DND-41 (cell line): ENCODE measurements at regions not wholly inside any gene's neighbourhood (a gene's known extent, or its start where the extent isn't known, plus 50 kb on each side); places are given as distances from the start of the nearest gene placed in this dataset.

Experiments used
- ATAC-seq: fragments of 200-7000 bp; cut with Tn5 transposase; 3 replicates; pipeline ENCODE4 v1.9.1; 2021; ENCODE audit warnings: low read depth; ENCODE audit not compliant: insufficient read depth
- DNase-seq: peaks from one replicate; pipeline ENCODE4 v3.0.0-alpha.2; 2020
- H2AFZ ChIP-seq: 2 replicates; pipeline ENCODE4 v1.6.0; 2012; ENCODE audit warnings: low read depth, low read length
- H3K27ac ChIP-seq: 2 replicates; pipeline ENCODE4 v1.5.1; 2012; ENCODE audit warnings: low read length, inconsistent platforms
- H3K27me3 ChIP-seq: fragments of 200-600 bp; sonication (generic); 2 replicates; pipeline ENCODE4 v1.6.0; 2012; ENCODE audit warnings: low read length, mild to moderate bottlenecking, inconsistent platforms; ENCODE audit not compliant: insufficient read depth, poor library complexity
- H3K36me3 ChIP-seq: 2 replicates; pipeline ENCODE4 v1.5.1; 2012; ENCODE audit warnings: low read length, inconsistent platforms; ENCODE audit not compliant: insufficient read depth
- H3K4me1 ChIP-seq: 2 replicates; pipeline ENCODE4 v1.5.1; 2012; ENCODE audit warnings: mild to moderate bottlenecking, low read length; ENCODE audit not compliant: insufficient read depth
- H3K4me2 ChIP-seq: 2 replicates; pipeline ENCODE4 v1.6.0; 2012; ENCODE audit warnings: mild to moderate bottlenecking, moderate library complexity, low read length, inconsistent platforms; ENCODE audit not compliant: insufficient read depth
- H3K4me3 ChIP-seq, 2 experiments: fragments of 200-600 bp in 1 of 2; shearing (Covaris generic) in 1 of 2; 2 replicates each; pipeline ENCODE4 v1.5.1; 2012 to 2016; ENCODE audit warnings: inconsistent platforms in 2 of 2, low read length in 2 of 2, mild to moderate bottlenecking in 2 of 2, low read depth in 1 of 2, moderate library complexity in 1 of 2
- H3K79me2 ChIP-seq: 2 replicates; pipeline ENCODE4 v1.6.0; 2012; ENCODE audit warnings: low read length, inconsistent platforms; ENCODE audit not compliant: insufficient read depth
- H3K9ac ChIP-seq: 2 replicates; pipeline ENCODE4 v1.6.0; 2012; ENCODE audit warnings: low read depth, mild to moderate bottlenecking, inconsistent platforms, low read length, moderate library complexity
- H3K9me3 ChIP-seq: 2 replicates; pipeline ENCODE4 v1.5.1; 2012; ENCODE audit warnings: low read length, moderate library complexity, mild to moderate bottlenecking, inconsistent platforms; ENCODE audit not compliant: insufficient read depth, severe bottlenecking
- H4K20me1 ChIP-seq: 2 replicates; pipeline ENCODE4 v1.6.0; 2012; ENCODE audit warnings: low read length; ENCODE audit not compliant: insufficient read depth
- EZH2 ChIP-seq: IDR thresholded peaks from 3 replicates; pipeline ENCODE4 v1.6.1; 2012; ENCODE audit warnings: borderline replicate concordance, low read depth, mild to moderate bottlenecking, moderate library complexity, low read length, inconsistent platforms; ENCODE audit not compliant: severe bottlenecking
- TF ChIP-seq, protein P1 (sequence below): IDR thresholded peaks from 2 replicates; pipeline ENCODE4 v1.5.1; 2012; ENCODE audit warnings: borderline replicate concordance, low read length, moderate library complexity, mild to moderate bottlenecking; ENCODE audit not compliant: poor library complexity, severe bottlenecking; ENCODE audit errors: extremely low read depth

DNA sequence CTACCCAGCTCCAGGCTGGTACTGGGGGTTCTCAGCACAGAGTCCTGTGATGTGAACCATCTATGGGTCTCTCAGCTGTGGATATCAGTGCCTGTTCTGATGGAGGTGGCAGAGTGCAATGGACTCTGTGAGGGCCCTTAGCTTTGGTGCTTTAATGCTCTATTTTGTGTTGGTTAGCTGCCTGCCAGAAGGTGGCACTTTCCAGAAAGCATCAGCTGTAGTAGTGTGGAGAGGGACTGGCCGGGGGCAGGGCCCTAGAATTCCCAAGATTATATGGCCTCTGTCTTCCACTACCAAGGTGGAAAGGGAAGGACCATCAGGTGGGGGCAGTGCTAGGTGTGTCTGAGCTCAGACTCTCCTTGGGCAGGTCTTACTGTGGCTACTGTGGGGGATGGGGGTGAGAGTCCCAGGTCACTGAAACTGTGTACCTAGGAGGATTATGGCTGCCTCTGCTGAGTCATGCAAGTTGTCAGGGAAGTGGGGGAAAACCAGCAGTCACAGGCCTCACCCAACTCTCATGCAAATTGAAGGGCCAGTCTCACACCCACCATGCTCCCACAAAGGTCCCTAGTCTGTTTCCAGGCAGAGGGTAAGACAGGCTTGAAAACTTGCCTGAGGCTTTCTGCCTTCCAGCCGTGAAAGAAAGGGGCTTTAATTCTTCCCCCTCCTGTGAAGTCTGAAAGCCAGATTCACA lies 878.1 kb downstream of the C12orf50 start:
- Histone ChIP-seq H3K27ac (no peak overlapping the region), H4K20me1 (no peaks in the 10 kb centered on the region), H3K4me2 (no peak overlapping the region), H3K36me3 (no peaks in the 10 kb centered on the region), H3K27me3 (no peaks in the 10 kb centered on the region), H3K4me1 (no peaks in the 10 kb centered on the region), H2AFZ (no peak overlapping the region), H3K9ac (no peak overlapping the region), H3K79me2 (no peaks in the 10 kb centered on the region), H3K4me3 (no peak overlapping the region), H3K9me3 (no peaks in the 10 kb centered on the region)
- TF ChIP-seq, protein P1, sequence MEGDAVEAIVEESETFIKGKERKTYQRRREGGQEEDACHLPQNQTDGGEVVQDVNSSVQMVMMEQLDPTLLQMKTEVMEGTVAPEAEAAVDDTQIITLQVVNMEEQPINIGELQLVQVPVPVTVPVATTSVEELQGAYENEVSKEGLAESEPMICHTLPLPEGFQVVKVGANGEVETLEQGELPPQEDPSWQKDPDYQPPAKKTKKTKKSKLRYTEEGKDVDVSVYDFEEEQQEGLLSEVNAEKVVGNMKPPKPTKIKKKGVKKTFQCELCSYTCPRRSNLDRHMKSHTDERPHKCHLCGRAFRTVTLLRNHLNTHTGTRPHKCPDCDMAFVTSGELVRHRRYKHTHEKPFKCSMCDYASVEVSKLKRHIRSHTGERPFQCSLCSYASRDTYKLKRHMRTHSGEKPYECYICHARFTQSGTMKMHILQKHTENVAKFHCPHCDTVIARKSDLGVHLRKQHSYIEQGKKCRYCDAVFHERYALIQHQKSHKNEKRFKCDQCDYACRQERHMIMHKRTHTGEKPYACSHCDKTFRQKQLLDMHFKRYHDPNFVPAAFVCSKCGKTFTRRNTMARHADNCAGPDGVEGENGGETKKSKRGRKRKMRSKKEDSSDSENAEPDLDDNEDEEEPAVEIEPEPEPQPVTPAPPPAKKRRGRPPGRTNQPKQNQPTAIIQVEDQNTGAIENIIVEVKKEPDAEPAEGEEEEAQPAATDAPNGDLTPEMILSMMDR, result no peak
- TF ChIP-seq EZH2, result no peak
- ATAC-seq, result no peak
- no peak for DNase-seq

GRCh38 chr12:87142342-87142741 lies 886.2 kb upstream of the MGAT4C start:
- Histone ChIP-seq H3K9ac (no peak overlapping the region), H2AFZ (no peak overlapping the region), H3K27ac (no peak overlapping the region), H3K79me2 (no peaks in the 10 kb centered on the region), H3K36me3 (no peaks in the 10 kb centered on the region), H3K4me3 (no peak overlapping the region), H3K9me3 (no peaks in the 10 kb centered on the region), H4K20me1 (no peaks in the 10 kb centered on the region), H3K27me3 (no peaks in the 10 kb centered on the region), H3K4me1 (no peaks in the 10 kb centered on the region), H3K4me2 (no peak overlapping the region)
- no peak for DNase-seq
- ATAC-seq, result no peak
- TF ChIP-seq, protein P1, result no peak

DNA sequence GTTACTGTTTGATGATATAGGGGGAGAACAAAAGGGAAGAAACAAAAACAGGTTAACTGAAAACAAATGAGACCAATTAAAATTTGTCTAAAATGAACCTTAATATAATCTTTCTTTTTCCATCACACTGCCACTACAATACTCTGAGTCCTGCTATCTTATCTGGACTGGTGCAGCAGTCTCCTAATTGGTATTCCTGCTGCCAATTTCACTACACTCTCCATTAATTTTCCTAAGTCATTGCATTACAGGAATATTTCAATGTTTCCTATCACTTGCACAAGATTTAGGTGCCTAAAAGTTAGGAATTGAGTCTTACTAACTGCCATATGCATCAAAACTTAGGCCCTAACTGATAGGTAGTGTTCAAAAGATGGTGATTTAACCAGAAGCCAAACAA lies 884.9 kb upstream of the MGAT4C start:
- TF ChIP-seq, protein P1, result no peak
- TF ChIP-seq EZH2, result no peak
- Histone ChIP-seq H3K9ac (no peak overlapping the region), H3K79me2 (no peaks in the 10 kb centered on the region), H3K4me1 (no peaks in the 10 kb centered on the region), H3K27ac (no peak overlapping the region), H3K4me3 (no peak overlapping the region), H2AFZ (no peak overlapping the region), H3K9me3 (no peaks in the 10 kb centered on the region), H3K4me2 (no peak overlapping the region), H3K27me3 (no peaks in the 10 kb centered on the region), H4K20me1 (no peaks in the 10 kb centered on the region), H3K36me3 (no peaks in the 10 kb centered on the region)
- DNase-seq, result no peak
- ATAC-seq, result no peak
